GM12878 (cell line): ENCODE measurements at regions not wholly inside any gene's neighbourhood (a gene's known extent, or its start where the extent isn't known, plus 50 kb on each side); places are given as distances from the start of the nearest gene placed in this dataset.

ENCODE experiments used
- FOXK2 ChIP-seq: fragments of 450-650 bp; IDR thresholded peaks from 2 replicates; pipeline ENCODE4 v1.6.1; 2017; ENCODE audit warnings: mild to moderate bottlenecking, moderate library complexity
- HDGF ChIP-seq: fragments of 450-650 bp; IDR thresholded peaks from 2 replicates; pipeline ENCODE4 v1.6.1; 2016; ENCODE audit warnings: antibody characterized with exemption
- MYC ChIP-seq: IDR thresholded peaks from 2 replicates; pipeline ENCODE4 v1.6.1; 2011; ENCODE audit warnings: mild to moderate bottlenecking, low read length, moderate library complexity, inconsistent platforms; ENCODE audit not compliant: insufficient read depth, insufficient replicate concordance, insufficient read length, severe bottlenecking
- POLR2AphosphoS5 ChIP-seq: IDR thresholded peaks from 2 replicates; pipeline ENCODE4 v1.6.1; 2011; ENCODE audit warnings: mild to moderate bottlenecking, low read length, inconsistent platforms
- TF ChIP-seq, protein P1 (sequence below): fragments of 450-650 bp; IDR thresholded peaks from 2 replicates; pipeline ENCODE4 v1.6.1; 2017; ENCODE audit warnings: mild to moderate bottlenecking
- TF ChIP-seq, protein P2 (sequence below), 3 experiments: IDR thresholded peaks in 2 of 3; conservative IDR thresholded peaks in 1 of 3; 2 replicates each; pipeline ENCODE4 v1.5.1; 2011; ENCODE audit warnings: low read depth in 3 of 3, low read length in 3 of 3, mild to moderate bottlenecking in 3 of 3, control low read depth in 2 of 3, moderate library complexity in 2 of 3, inconsistent platforms in 1 of 3, mixed read lengths in 1 of 3; ENCODE audit not compliant: control insufficient read depth in 2 of 3, insufficient read depth in 1 of 3; ENCODE audit errors: extremely low read depth in 1 of 3

DNA sequence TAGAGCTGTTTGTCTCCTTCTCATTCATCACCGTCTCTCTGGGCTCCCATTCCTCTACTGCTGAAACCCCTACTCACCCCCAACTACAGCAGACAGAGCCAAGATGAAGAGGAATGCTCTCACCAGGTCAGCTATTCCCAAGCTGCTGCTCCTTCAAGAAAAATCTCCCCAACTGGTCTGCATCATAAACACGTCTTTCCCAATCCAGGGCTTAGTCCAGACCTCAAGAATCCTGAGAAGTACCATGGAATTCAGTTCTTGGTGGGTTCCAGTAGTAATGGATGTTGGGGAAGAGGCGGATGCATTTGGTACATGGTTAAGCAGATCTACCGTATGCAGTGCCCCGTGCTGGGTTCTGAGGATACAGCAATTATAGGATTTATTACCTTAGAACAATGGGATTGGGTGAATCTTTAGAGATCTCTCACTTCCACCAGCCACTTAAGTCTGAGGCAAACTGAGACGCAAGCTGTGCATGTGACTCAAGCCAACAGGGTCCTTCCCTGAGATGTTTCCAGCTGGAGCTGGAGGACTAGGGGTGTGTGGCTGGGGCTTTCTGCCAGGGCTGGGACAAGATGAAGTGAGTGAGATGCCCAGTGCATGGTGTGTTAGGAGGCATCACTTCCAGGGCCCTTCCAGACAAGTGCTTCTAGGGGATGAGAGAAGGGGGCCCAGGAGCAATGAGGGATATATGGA lies 232.7 kb upstream of the CDH5 start:
- TF ChIP-seq, protein P1, sequence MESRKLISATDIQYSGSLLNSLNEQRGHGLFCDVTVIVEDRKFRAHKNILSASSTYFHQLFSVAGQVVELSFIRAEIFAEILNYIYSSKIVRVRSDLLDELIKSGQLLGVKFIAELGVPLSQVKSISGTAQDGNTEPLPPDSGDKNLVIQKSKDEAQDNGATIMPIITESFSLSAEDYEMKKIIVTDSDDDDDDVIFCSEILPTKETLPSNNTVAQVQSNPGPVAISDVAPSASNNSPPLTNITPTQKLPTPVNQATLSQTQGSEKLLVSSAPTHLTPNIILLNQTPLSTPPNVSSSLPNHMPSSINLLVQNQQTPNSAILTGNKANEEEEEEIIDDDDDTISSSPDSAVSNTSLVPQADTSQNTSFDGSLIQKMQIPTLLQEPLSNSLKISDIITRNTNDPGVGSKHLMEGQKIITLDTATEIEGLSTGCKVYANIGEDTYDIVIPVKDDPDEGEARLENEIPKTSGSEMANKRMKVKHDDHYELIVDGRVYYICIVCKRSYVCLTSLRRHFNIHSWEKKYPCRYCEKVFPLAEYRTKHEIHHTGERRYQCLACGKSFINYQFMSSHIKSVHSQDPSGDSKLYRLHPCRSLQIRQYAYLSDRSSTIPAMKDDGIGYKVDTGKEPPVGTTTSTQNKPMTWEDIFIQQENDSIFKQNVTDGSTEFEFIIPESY: no peak
- no peak for TF ChIP-seq POLR2AphosphoS5
- TF ChIP-seq FOXK2: no peak
- no peak for TF ChIP-seq MYC
- TF ChIP-seq, protein P2, sequence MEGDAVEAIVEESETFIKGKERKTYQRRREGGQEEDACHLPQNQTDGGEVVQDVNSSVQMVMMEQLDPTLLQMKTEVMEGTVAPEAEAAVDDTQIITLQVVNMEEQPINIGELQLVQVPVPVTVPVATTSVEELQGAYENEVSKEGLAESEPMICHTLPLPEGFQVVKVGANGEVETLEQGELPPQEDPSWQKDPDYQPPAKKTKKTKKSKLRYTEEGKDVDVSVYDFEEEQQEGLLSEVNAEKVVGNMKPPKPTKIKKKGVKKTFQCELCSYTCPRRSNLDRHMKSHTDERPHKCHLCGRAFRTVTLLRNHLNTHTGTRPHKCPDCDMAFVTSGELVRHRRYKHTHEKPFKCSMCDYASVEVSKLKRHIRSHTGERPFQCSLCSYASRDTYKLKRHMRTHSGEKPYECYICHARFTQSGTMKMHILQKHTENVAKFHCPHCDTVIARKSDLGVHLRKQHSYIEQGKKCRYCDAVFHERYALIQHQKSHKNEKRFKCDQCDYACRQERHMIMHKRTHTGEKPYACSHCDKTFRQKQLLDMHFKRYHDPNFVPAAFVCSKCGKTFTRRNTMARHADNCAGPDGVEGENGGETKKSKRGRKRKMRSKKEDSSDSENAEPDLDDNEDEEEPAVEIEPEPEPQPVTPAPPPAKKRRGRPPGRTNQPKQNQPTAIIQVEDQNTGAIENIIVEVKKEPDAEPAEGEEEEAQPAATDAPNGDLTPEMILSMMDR (IDR thresholded peaks at IDR 0.05 in 2 of 3, conservative IDR thresholded peaks at IDR 0.05 in 1 of 3; ENCODE audit: control insufficient read depth in 2 of 3, extremely low read depth in 1 of 3, insufficient read depth in 1 of 3, low read depth in 3 of 3, low read length in 3 of 3): no peak
- no peak for TF ChIP-seq HDGF
